RKO (cell line): ENCODE measurements at regions not wholly inside any gene's neighbourhood (a gene's known extent, or its start where the extent isn't known, plus 50 kb on each side); places are given as distances from the start of the nearest gene placed in this dataset.

Experiments used
- DNase-seq: peaks from one replicate; pipeline ENCODE4 v3.0.0-alpha.2; 2016; ENCODE audit warnings: low spot score

DNA sequence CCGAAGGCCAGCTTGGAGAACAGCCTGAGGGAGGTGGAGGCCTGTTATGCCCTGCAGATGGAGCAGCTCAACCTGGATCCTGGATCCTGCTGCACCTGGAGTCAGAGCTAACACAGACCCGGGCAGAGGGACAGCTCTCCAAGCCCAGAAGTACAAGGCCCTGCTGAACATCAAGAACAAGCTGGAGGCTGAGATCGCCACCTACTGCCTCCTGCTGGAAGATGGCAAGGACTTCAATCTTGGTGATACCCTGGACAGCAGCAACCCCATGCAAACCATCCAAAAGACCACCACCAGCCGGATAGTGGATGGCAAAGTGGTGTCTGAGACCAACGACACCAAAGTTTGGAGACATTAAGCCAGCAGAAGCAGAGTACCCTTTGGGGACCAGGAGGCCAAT, 223.5 kb upstream of the ID4 start:
- DNase-seq, result no peak

DNA sequence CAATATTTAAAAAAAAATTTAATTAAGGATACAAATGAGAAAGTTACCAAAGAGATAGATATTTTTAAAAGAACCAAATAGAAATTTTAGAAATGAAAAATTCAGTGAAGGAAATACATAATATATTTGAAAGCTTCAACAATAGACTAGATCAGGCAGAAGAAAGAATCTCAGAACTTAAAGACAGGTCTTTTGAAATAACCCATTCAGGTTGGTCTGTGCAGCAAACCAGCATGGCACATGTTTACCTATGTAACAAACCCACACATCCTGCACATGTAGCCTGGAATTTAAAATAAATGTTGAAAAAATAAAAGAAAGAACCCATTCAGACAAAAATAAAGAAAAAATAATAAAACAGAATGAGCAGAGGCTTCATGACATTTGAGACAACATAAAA, 221.1 kb upstream of the ID4 start:
- DNase-seq, result no peak

DNA sequence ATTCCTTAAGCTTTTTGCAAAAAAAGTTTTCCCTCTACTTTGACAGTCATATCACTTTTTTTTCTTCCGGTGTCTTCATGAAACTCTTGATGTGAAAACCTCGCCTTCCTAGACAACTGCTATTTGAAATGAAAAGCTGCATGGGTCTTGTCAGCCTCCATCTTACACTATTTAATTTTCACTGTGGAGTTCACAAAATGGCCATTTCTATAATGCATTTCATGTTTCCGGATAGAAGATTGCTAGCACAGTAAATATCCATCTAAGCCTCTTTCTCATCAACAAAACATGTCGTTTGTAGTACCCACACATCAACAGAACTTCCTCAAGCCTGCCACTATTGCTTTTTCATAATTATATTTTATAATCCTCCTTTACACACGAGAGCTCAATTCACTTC, 204.9 kb upstream of the ID4 start:
- DNase-seq, result no peak

DNA sequence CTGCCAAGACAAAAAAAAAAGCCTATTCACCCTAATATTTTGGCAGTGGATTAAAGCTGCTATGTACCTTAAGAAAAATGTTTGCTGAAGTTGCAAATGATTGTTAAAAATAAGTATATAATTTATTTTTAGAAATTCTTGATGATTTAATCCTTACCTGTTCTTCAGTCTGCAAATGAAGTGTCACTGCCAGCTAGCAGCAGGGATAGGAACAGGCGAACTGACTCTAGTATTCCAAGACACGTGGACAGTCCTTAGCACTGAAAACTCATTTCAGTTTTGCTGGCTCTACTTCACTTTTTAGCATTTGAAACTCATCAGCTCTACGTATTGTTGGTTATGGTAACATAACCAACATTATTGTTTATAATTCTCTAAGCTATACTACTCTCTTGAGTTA, 204.4 kb upstream of the ID4 start:
- DNase-seq, result no peak

DNA sequence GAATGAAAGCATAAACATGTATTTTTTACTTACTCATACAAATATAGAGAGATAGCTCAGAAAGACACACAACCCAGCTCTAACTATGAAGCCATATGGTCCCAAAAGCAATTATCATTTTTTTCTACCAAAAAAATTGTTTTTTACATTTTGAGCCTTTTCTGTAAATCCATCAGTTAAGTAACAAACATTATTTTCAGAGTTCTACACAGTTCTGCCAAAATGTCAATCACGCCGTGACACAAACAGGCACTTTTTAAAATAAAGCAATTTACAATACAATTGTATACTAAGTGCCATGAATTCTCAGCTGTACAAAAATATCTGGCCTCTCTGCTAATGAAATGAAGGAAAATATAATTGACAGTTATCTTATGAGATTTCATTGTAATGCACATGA, 201.4 kb upstream of the ID4 start:
- no peak for DNase-seq

DNA sequence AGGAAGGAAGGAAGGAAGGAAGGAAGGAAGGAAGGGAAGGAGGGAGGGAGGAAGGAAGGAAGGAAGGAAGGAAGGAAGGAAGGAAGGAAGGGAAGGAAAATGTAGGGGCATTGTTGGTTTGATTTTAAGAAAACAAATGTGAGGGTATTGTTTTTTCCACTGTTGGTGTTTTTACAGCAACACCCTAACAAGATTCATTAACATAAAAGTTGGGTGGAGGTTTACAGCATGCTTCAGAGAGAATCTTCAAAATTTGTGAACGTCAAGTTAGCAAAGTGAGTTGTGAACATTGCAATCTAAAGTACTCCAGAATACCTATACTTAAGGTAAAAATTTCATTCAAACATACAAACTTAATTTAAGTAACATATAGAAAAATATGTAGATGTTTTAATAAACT, 200.2 kb upstream of the ID4 start:
- DNase-seq, result no peak

DNA sequence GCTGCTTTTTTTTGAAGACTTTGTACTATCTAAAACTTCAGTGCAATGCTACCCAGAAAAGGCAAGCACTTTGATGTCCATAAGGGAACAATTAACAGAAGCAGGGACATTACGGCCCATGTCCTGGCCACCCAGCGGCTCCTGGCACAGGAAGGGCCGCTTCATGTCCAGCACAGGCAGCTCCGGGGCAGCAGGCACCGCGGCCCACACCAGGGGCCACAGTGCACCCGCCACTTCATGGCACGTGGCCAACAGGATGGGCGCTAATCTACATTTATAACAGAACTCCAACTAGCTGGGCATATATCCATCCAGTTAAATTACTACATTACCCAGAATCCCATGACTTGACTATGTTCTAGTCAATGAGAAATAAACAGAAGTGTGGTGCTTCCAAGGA, 198.2 kb upstream of the ID4 start:
- no peak for DNase-seq

DNA sequence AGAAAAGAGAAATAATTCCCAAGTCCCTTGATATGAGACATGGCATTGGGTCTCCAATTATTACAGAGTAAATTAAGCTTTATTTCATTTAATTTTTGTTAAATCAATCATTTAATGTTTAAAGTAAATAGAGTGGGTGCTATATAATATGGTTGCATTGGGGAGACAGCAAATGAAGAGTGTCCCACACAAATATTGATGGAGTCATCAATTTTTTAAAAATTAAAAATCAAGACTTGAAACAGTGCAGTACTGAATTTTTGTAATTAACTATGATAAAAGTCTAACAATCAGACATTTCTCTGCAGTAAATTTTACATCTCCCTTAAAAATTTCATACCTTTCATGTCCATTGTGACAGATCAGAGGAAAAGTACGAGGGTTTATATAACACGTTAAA, 193.9 kb upstream of the ID4 start:
- DNase-seq, result no peak

DNA sequence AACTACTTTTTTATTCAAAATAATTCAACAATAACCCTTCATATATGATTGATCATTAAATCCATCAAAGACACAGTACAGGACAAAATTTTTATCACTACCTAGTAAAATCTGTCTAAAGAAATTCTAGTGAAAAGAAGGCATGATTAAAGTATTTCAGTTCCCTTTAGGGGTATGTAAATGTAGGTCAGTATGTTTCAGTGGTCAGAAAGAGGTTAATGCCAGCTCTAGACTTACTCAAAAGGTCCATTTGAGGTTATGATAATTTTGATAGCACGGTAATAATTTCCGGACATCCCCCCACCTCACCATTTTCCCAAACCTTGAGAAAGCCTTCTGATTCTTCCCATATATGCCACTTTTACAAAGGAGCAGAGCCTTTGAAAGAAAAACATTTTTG, 193.5 kb upstream of the ID4 start:
- no peak for DNase-seq

DNA sequence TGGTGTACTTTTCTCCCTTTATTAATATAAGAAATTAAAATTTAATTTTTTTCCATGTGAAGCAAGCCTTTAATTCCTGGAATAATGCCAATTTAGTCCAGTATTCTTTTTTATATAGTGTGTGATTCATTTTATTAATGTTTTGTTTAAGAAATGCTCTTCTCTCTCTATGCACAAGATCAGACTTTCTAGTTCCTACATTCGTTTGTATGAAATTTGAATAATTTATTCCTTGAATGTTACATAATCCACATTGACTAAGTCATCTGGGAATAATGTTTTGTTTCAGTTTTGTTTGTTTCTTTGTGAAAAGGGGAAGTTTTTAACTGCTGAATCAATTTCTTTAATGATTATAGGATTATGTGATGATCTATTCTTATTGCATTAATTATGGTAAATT, 181.4 kb upstream of the ID4 start:
- DNase-seq, result no peak

DNA sequence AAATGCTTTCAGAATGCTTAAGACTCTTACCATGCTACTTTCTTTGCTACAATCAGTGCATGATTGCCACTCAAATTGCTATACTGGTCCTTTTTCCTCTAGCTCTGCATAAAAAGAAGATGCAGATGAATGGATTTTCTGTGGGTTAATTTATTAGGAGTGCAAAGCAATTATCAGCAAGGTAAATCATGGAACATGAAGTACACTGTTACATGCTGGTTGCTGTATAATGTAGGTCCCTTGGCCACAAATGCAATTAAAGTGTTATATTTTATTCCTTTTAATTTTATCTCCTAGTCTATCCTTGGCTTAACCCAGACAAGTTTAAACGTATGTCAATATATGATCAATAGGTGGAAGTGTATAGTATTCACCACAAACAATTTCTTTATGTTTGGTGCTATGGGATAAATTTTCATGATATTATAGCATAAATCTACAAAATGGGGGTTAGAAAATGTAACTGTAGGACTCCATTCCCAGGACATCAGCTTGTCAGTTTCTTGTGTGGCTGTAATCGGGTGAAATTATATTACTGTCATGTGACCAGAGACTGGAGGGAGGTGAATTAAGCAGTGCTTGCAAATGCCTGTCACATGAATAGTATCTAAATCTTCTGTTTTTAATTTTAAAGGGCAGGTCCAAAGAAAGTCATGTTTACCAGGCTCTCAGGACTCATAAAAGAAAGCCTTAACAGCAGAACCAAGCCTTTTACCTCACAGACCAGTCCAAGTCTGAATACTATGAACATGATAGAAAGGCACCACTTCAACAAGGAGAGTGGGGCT, 176.9 kb upstream of the ID4 start:
- DNase-seq, result no peak

DNA sequence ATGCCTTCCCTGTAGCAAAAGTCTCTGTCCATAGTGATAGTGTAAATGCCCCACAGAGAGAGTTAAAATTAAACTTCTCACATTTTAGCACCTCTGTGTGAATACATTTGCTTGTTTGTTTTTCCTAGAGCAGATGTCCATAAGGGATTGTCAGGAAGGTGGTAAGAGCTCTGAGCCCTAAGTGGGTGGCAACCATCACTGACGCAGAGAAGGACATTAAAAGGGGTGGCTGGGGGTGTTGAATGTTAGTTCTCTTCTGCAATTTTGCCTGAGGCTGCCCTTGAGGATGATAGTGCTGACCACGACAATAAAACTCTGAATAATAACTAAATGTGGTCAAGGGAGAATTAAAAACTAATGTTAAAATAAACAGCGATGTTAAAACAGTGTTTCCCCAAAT, 174.3 kb upstream of the ID4 start:
- DNase-seq, result no peak

DNA sequence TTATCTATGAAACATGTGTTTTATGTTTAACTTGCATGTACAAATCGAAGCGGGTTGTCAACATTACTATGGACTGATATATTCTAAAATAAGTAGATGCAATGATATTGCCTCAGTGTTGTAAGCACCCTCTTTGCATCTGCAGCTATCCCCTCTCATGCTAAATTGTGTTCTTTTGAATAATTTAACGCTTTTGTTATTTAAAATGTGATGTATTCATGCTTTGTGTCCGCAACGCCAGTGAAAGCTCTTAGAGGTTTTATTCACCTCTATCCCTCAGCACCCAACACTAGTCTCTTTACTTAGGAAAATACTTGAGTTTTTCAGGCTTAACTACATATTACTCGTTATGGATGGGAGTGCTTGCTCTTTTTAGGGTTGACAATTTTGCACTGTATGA, 173.7 kb upstream of the ID4 start:
- DNase-seq, result no peak

DNA sequence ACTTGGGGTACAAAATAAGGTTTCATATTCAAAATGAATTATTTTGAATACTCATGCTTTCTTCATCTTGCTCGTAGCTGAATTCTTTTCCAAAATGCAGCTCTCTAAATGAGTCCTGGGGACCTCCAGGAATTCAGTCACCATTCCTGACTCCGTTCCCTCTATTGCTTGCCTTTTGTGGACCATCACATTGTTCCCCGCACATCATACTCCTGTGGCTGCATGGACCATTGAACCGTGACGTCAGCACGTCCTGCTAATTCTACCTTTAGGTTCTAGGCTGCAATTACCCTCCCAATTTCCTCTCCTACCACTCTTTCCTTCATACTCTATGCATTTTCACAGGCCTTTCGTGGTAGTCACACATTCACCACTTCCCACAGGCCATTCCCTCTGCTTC, 173.1 kb upstream of the ID4 start:
- no peak for DNase-seq

DNA sequence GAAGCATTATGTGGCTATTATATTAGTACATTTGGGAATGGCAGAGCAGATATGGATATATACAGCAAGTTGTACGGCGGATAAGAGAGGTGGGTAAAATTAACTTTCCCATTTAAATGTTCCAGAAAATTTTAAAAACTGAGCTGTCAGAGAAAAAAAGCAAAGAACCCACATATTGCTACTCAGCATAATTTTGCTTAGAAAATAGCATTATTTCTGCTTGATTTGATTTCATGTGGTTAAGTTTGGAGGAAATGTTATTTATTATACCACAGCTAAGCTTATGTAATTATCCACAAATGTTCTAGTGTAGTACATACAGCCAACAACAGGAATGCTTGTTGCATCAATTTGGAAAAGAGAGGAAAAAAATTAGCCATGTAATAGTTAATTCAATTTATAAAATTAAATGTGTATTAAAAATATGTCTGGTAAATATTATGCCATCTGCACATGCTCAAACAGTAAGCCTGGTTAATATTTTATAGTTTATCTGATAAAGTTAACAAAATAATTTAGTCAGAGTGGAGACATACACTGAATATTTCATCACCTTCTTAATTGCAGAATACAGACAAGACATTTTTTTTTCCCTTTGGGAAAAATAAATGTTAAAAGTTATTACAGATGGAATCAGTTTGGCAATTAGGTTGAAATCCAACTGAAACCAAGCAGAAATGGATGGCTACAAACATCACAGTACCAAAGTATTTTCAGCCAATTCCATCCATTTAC, 172.1 kb upstream of the ID4 start:
- DNase-seq, result no peak

DNA sequence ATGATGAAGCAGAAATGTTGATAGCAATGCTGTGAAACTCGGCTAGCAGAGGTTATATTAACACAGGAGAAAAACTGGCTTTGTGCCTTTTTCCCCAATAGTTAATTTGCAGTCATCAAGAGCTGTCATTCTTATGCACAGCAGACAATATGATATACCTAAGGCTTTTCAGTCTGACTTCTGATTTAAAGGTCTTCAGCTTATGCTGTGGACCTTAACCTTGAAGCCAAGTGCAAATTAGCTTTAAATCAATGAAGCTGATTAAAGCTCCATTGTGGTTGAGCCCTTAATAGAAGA, 171.6 kb upstream of the ID4 start:
- no peak for DNase-seq

DNA sequence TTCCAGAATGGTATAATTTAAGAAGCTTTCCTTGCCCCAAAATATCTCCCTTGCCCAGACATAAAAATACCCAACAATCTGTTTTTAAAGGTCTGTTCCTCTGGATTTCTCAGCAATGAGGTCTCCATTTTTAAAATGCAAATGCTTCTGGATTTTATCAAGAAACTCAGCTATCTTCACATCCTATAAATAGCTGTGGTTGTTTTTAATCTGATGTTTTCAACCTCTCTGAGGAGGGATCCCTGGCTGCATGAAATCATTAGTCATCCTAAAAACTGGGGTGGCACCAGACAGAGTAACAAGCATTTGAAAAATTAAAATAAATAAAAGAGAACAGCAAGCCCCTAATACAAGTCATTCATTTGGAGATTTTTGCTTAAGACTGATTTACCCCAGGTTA, 168.5 kb upstream of the ID4 start:
- DNase-seq, result no peak

DNA sequence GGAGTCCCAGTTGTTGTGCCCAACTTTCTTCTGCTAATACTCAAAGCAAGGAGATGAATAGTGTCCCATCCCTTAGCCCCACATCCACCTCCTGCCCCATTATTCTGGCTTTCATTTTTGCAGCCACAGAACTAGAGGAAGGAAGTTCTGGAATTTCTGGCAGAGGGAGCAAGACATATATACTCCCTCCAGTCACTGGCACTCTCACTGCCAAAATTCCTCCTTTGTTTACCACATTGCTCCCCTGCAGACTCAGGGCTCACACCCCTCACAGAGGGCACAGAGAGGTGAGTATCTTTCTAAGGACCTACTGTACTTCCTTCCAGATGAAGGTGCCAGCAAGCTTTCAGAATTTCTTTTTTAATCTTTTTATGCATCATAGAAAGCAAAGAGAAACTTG, 168.0 kb upstream of the ID4 start:
- DNase-seq, result no peak

DNA sequence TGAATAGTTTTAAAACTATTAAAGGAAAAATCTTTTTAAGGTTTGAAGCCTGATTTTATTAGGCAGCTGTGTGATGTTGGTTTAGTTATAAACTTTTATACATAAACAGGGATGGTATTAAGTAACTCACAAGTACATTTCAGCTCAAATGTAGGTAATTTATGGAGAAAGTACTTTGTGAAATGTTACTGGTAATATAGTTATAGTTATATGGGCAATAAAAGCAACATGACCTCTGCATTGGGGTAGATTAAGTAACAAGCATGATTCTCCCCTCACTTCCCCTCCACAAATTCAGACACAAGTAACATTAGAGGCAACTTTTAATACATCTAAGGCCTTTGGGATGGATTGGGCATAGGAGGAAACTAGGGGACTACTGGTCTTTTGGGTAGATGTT, 154.3 kb upstream of the ID4 start:
- no peak for DNase-seq

DNA sequence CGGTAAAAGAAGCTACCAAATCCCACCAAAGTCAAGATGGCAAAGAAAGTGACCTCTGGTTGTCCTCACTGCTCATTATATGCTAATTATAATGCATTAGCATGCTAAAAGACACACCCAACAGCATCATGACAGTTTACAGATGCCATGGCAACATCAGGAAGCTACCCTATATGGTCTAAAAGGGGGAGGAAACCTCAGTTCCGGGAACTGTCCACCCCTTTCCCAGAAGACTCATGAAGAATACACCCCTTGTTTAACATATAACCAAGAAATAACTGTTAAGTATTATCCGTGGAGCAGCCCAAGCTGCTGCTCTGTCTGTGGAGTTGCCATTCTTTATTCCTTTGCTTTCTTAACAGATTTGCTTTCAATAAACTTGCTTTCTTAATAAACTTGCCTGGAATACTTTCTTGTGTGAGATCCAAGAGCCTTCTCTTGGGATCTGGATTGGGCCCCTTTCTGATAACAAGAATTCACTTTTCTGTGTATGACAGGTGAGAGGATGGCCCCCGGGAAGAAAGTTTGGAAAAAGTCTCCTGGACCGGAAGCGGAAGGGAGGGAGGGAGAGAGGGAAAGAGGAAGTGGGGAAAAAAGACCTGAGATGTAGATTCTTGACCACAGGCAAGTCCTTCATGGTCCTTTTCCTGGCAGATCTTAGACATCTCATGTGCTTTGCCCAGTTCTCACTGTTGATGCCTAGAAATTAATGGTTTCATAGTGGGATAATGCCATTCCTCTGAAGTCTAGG, 146.7 kb upstream of the ID4 start:
- DNase-seq, result no peak

DNA sequence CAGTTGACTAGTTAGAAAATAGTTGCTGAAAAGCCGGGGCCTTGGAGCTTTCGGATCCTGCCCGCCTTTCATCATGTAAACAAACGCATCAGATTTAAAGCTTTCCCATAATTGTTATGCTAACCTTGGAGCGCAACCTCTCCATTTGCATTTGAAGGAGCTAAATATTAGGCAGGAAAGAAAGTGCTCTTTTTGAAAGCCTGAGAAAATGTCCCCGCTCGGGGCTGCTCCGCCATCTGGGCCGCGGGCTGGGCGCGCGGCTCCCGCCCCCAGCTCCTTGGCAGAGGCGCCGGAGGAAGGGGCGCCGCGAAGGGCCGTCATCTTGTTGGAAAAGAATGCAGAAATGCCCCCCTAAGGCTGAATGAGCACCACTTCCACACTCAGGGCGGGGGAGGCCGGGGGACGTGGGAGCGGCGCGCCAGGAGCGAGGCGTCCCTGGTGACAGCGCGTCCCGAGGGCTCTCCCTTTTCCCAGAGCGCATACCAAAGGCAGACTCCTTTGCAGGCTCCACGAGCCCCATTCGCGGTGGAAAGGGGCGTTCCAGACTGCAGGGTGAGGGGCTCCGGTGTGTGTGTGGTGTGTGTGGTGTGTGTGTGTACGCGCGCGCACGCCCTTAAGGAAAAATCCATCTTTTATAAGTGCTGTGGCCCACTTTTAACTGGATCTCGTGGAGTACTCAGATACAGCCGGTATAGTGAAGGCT, 145.6 kb upstream of the ID4 start:
- DNase-seq, result no peak

DNA sequence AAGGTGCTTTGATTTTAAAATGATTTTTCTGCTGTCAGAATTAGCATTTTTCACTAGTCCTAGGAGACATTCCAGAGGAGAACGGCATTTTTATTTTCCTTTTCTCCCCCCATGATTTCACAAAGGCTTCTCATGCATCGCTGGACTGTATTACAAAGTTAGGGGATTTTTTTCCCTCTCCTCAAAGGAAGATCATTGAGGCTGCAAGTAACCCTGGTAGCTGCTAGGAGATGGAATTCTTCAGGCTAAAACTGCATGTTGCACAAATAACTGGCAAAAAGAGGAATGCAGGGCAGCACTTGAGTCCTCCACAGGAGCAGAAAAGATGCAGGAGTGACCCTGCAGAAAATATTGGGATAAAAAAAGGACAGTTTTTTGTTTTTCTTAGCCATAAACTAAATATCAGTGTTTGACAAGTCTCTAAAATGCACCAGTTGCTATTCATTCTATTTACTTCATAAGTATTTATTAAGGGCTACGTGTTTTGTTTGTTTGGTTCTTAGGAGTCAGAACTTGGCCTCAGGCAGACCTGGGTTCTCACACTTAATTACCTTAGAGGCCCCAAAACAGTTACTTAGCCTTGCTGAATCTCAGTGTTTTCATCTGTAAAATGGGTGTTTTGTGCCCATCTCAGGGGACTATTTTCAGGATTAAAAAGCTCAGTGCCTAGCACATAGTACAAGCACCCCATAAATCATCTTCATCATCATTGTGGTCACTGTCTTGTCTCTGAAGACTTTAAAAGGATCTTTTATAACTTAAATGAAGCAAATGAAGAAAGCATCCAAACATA, 144.5 kb upstream of the ID4 start:
- DNase-seq, result no peak
